SH-SY5Y (cell line): ENCODE measurements at regions not wholly inside any gene's neighbourhood (a gene's known extent, or its start where the extent isn't known, plus 50 kb on each side); places are given as distances from the start of the nearest gene placed in this dataset.

Source experiments
- GATA2 ChIP-seq: IDR thresholded peaks from 2 replicates; pipeline ENCODE4 v1.6.1; 2011; ENCODE audit warnings: mild to moderate bottlenecking, low read depth, low read length
- GATA3 ChIP-seq: IDR thresholded peaks from 2 replicates; pipeline ENCODE4 v1.6.1; 2011; ENCODE audit warnings: low read depth, mild to moderate bottlenecking, low read length, moderate library complexity

GRCh38 chr10:64071218-64071617, 550.0 kb downstream of the REEP3 start:
- no peak for TF ChIP-seq GATA2
- no peak for TF ChIP-seq GATA3
